Endothelial cell of umbilical vein (primary cell): ENCODE measurements at regions not wholly inside any gene's neighbourhood (a gene's known extent, or its start where the extent isn't known, plus 50 kb on each side); places are given as distances from the start of the nearest gene placed in this dataset.

Experiments used
- BruUV-seq: library from RNA; stranded (reverse); fragments of 400-500 nt; replicated peaks from 2 replicates; lab custom pipeline; 2021; lab: Mats Ljungman, UMichigan
- CTCF ChIA-PET: fragments of 300-600, 350-600 bp; sonication (Branson Sonifier 250); formaldehyde crosslinking; loops from one replicate; lab custom pipeline; 2021; ENCODE audit warnings: antibody characterized with exemption, inconsistent platforms; lab: Charles Lee
- POLR2A ChIA-PET: fragments of 300-600, 350-600 bp; sonication (Branson Sonifier 250); formaldehyde crosslinking; loops from one replicate; lab custom pipeline; 2021; ENCODE audit warnings: antibody characterized with exemption, inconsistent platforms; lab: Charles Lee
- DNase-seq: peaks from one replicate; pipeline ENCODE4 v3.0.0-alpha.2; 2011; ENCODE audit warnings: low read depth, low spot score
- FAIRE-seq: peaks from 2 replicates; lab custom pipeline; 2011; peaks lifted over from hg19 to GRCh38; lab: Jason Lieb, UNC
- H2AFZ ChIP-seq: 2 replicates; pipeline ENCODE4 v1.6.0; 2012; ENCODE audit warnings: low read depth, low read length, control low read depth, inconsistent platforms
- H3K27ac ChIP-seq: 2 replicates; pipeline ENCODE4 v1.5.1; 2011; ENCODE audit warnings: low read depth, mild to moderate bottlenecking, control low read depth, low read length, moderate library complexity; ENCODE audit not compliant: insufficient read depth
- H3K27me3 ChIP-seq, 2 experiments: 2 replicates each; pipeline versions ENCODE4 v1.6.0 to v1.6.1; 2011; ENCODE audit warnings: low read length in 2 of 2, mixed read lengths in 1 of 2; ENCODE audit not compliant: control insufficient read depth in 2 of 2, insufficient read depth in 2 of 2
- H3K36me3 ChIP-seq, 2 experiments: 2 replicates in 1 of 2; 3 replicates in 1 of 2; pipeline ENCODE4 v1.5.1; 2011; ENCODE audit warnings: low read length in 2 of 2, mild to moderate bottlenecking in 1 of 2, moderate library complexity in 1 of 2; ENCODE audit not compliant: control insufficient read depth in 2 of 2, insufficient read depth in 2 of 2; ENCODE audit errors: extremely low read depth in 1 of 2
- H3K4me1 ChIP-seq: 3 replicates; pipeline ENCODE4 v1.5.1; 2011; ENCODE audit warnings: mild to moderate bottlenecking, low read length; ENCODE audit not compliant: control insufficient read depth, insufficient read depth; ENCODE audit errors: extremely low read depth
- H3K4me2 ChIP-seq: 2 replicates; pipeline ENCODE4 v1.6.1; 2011; ENCODE audit warnings: low read length, control low read depth, mixed read lengths; ENCODE audit not compliant: insufficient read depth
- H3K4me3 ChIP-seq, 3 experiments: fragments of 200-600 bp in 1 of 3; sonication (generic), shearing (Covaris generic) in 1 of 3; replicated peaks in 1 of 3; 2 replicates each; pipeline ENCODE4 v1.5.1; 2011 to 2016; ENCODE audit warnings: control low read depth in 3 of 3, low read length in 3 of 3, mild to moderate bottlenecking in 2 of 3, inconsistent platforms in 1 of 3, low read depth in 1 of 3, moderate library complexity in 1 of 3; ENCODE audit not compliant: insufficient read depth in 1 of 3
- H3K79me2 ChIP-seq: 2 replicates; pipeline ENCODE4 v1.6.0; 2012; ENCODE audit warnings: low read length, inconsistent platforms; ENCODE audit not compliant: control insufficient read depth, insufficient read depth
- H3K9ac ChIP-seq: replicated peaks from 2 replicates; pipeline ENCODE3; 2011; ENCODE audit warnings: low read length, control low read depth; ENCODE audit not compliant: insufficient read depth; ENCODE audit errors: extremely low read depth
- H3K9me1 ChIP-seq: replicated peaks from 3 replicates; pipeline ENCODE4 v1.6.0; 2011; ENCODE audit warnings: mild to moderate bottlenecking, low read length; ENCODE audit not compliant: control insufficient read depth, insufficient read depth; ENCODE audit errors: extremely low read depth
- H3K9me3 ChIP-seq: replicated peaks from 2 replicates; pipeline ENCODE4 v1.5.1; 2012; ENCODE audit warnings: low read length, inconsistent platforms; ENCODE audit not compliant: control insufficient read depth, insufficient read depth
- H4K20me1 ChIP-seq: replicated peaks from 2 replicates; pipeline ENCODE3; 2011; ENCODE audit warnings: mild to moderate bottlenecking, low read length; ENCODE audit not compliant: control insufficient read depth, insufficient read depth; ENCODE audit errors: extremely low read depth
- EZH2 ChIP-seq: IDR thresholded peaks from 2 replicates; pipeline ENCODE4 v1.6.1; 2012; ENCODE audit warnings: borderline replicate concordance, low read depth, mild to moderate bottlenecking, moderate library complexity, low read length, inconsistent platforms; ENCODE audit not compliant: severe bottlenecking
- FOS ChIP-seq: IDR thresholded peaks from 2 replicates; pipeline ENCODE4 v1.6.1; 2011; ENCODE audit warnings: mild to moderate bottlenecking, low read length, moderate library complexity, borderline replicate concordance; ENCODE audit not compliant: insufficient read depth
- GATA2 ChIP-seq: IDR thresholded peaks from 2 replicates; pipeline ENCODE4 v1.7.0; 2011; ENCODE audit warnings: low read depth, mild to moderate bottlenecking, moderate library complexity, mixed read lengths, low read length; ENCODE audit not compliant: insufficient read length, insufficient read depth
- JUN ChIP-seq: IDR thresholded peaks from 2 replicates; pipeline ENCODE4 v1.6.1; 2011; ENCODE audit warnings: borderline replicate concordance, low read depth; ENCODE audit not compliant: insufficient read length, insufficient read depth
- MYC ChIP-seq: IDR thresholded peaks from one replicate; pipeline ENCODE4 v1.6.1; 2011; ENCODE audit warnings: mild to moderate bottlenecking, low read depth, low read length
- POLR2A ChIP-seq: IDR thresholded peaks from 2 replicates; pipeline ENCODE4 v1.6.1; 2012; ENCODE audit warnings: low read depth, mild to moderate bottlenecking, control low read depth, low read length
- POLR2AphosphoS5 ChIP-seq: IDR thresholded peaks from 2 replicates; pipeline ENCODE4 v1.6.1; 2012; ENCODE audit warnings: low read depth, mild to moderate bottlenecking, control low read depth, low read length, moderate library complexity; ENCODE audit not compliant: insufficient read depth
- dilution Hi-C: fragments of 300-500 bp; cut with MboI; formaldehyde crosslinking; loops from one replicate; pipeline ENCODE4 v1.15.0; 2019; ENCODE audit warnings: low sequenced_read_pairs; ENCODE audit not compliant: extremely low pct_ligation_motif_present
- intact Hi-C: fragments of 100-400 bp; cut with micrococcal nuclease; formaldehyde crosslinking; loops from one replicate; pipeline ENCODE4 v1.10.0; 2022
- TF ChIP-seq, protein P1 (sequence below), 2 donors: IDR thresholded peaks; 1 replicate in 1 of 2; 2 replicates in 1 of 2; pipeline ENCODE4 v1.5.1; 2011; ENCODE audit warnings: low read length in 2 of 2, mild to moderate bottlenecking in 2 of 2, moderate library complexity in 2 of 2, control low read depth in 1 of 2, inconsistent platforms in 1 of 2, low read depth in 1 of 2; ENCODE audit not compliant: insufficient read depth in 1 of 2; ENCODE audit errors: extremely low read depth in 1 of 2
- TF ChIP-seq, protein P2 (sequence below): IDR thresholded peaks from 2 replicates; pipeline ENCODE4 v1.6.1; 2011; ENCODE audit not compliant: insufficient read depth, insufficient read length

DNA sequence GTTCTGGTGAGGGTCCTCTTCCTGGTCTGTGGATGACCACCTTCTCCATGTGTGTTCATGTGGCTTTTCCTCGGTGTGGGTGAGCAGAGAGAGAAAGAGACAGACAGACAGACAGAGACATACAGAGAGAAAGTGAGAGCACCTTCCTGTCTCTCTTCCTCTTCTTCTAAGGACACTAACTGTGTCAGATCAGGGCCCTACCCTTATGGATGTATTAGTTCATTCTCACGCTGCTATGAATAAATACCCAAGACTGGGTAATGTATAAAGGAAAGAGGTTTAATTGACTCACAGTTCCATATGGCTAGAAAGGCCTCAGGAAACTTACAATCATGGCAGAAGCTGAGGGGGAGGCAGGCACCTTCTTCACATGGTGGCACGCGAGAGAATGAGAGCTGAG, 131.5 kb upstream of the ZNF648 start:
- Histone ChIP-seq H3K9me3 (no peaks in the 10 kb centered on the region), H2AFZ (no peak overlapping the region), H3K4me2 (no peak overlapping the region), H3K4me3 (no peak overlapping the region), H3K9ac (no peak overlapping the region), H3K9me1 (no peaks in the 10 kb centered on the region), H3K27ac (no peak overlapping the region), H3K27me3 (no peaks in the 10 kb centered on the region), H3K79me2 (no peaks in the 10 kb centered on the region), H3K4me1 (no peaks in the 10 kb centered on the region), H3K36me3 (no peaks in the 10 kb centered on the region), H4K20me1 (no peaks in the 10 kb centered on the region)
- ChIA-PET CTCF (no interaction called here), POLR2A (no interaction called here)
- intact Hi-C loops (no loop called here), dilution Hi-C loops (no loop called here)
- FAIRE-seq = no peak
- no peak for TF ChIP-seq JUN
- no peak for TF ChIP-seq POLR2A
- no peak for TF ChIP-seq FOS
- TF ChIP-seq POLR2AphosphoS5 = no peak
- no peak for TF ChIP-seq MYC
- no peak for TF ChIP-seq EZH2
- TF ChIP-seq, protein P1, sequence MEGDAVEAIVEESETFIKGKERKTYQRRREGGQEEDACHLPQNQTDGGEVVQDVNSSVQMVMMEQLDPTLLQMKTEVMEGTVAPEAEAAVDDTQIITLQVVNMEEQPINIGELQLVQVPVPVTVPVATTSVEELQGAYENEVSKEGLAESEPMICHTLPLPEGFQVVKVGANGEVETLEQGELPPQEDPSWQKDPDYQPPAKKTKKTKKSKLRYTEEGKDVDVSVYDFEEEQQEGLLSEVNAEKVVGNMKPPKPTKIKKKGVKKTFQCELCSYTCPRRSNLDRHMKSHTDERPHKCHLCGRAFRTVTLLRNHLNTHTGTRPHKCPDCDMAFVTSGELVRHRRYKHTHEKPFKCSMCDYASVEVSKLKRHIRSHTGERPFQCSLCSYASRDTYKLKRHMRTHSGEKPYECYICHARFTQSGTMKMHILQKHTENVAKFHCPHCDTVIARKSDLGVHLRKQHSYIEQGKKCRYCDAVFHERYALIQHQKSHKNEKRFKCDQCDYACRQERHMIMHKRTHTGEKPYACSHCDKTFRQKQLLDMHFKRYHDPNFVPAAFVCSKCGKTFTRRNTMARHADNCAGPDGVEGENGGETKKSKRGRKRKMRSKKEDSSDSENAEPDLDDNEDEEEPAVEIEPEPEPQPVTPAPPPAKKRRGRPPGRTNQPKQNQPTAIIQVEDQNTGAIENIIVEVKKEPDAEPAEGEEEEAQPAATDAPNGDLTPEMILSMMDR (IDR thresholded peaks at IDR 0.05; ENCODE audit: extremely low read depth in 1 of 2, insufficient read depth in 1 of 2, low read depth in 1 of 2, low read length in 2 of 2) = no peak
- TF ChIP-seq, protein P2, sequence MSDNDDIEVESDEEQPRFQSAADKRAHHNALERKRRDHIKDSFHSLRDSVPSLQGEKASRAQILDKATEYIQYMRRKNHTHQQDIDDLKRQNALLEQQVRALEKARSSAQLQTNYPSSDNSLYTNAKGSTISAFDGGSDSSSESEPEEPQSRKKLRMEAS = no peak
- TF ChIP-seq GATA2 = no peak
- no peak for DNase-seq
- no TSS peak for BruUV-seq
